NB4 (cell line): ENCODE measurements at regions not wholly inside any gene's neighbourhood (a gene's known extent, or its start where the extent isn't known, plus 50 kb on each side); places are given as distances from the start of the nearest gene placed in this dataset.
A peak's percentile ranks its signal among the peaks of the same experiment; 100 is the strongest.

Source experiments
- DNase-seq: peaks from one replicate; pipeline ENCODE4 v3.0.0; 2010; ENCODE audit warnings: low read depth
- H3K4me3 ChIP-seq: one replicate; pipeline ENCODE4 v1.5.1; 2011; ENCODE audit warnings: mild to moderate bottlenecking, low read depth, low read length, moderate library complexity
- MYC ChIP-seq: IDR thresholded peaks from 2 replicates; pipeline ENCODE4 v1.6.1; 2011; ENCODE audit warnings: low read depth, low read length
- POLR2A ChIP-seq: IDR thresholded peaks from 2 replicates; pipeline ENCODE4 v1.6.1; 2011; ENCODE audit warnings: mild to moderate bottlenecking; ENCODE audit not compliant: insufficient read length; ENCODE audit errors: extremely low read depth
- TF ChIP-seq, protein P1 (sequence below): IDR thresholded peaks from one replicate; pipeline ENCODE4 v1.5.1; 2012; ENCODE audit warnings: low read depth, low read length
- TF ChIP-seq, protein P2 (sequence below): IDR thresholded peaks from 2 replicates; pipeline ENCODE4 v1.6.1; 2011; ENCODE audit warnings: low read depth, low read length

DNA sequence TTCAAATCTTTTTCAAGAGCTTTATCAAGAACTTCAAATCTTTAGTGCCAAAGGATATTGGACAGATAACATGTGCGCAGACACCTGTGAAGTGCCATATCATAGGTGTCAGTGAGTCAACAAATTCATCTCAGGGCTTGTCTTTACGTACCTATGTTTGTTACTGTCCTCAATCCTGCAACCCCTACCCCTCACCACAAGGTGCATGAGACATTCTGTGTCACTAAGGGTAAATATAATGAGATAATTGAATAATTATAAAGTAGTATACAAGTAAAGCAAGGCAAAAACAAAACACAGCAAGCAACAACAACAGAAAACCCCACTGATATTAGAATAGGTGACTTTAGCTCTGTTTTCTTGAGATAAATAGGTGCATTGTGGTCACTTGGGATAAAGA lies 1495.8 kb upstream of the TMEFF2 start:
- no peak for DNase-seq
- TF ChIP-seq MYC (no peak), POLR2A (no peak)
- TF ChIP-seq, protein P1, sequence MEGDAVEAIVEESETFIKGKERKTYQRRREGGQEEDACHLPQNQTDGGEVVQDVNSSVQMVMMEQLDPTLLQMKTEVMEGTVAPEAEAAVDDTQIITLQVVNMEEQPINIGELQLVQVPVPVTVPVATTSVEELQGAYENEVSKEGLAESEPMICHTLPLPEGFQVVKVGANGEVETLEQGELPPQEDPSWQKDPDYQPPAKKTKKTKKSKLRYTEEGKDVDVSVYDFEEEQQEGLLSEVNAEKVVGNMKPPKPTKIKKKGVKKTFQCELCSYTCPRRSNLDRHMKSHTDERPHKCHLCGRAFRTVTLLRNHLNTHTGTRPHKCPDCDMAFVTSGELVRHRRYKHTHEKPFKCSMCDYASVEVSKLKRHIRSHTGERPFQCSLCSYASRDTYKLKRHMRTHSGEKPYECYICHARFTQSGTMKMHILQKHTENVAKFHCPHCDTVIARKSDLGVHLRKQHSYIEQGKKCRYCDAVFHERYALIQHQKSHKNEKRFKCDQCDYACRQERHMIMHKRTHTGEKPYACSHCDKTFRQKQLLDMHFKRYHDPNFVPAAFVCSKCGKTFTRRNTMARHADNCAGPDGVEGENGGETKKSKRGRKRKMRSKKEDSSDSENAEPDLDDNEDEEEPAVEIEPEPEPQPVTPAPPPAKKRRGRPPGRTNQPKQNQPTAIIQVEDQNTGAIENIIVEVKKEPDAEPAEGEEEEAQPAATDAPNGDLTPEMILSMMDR = no peak
- TF ChIP-seq, protein P2, sequence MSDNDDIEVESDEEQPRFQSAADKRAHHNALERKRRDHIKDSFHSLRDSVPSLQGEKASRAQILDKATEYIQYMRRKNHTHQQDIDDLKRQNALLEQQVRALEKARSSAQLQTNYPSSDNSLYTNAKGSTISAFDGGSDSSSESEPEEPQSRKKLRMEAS = no peak
- no peak overlapping the region for H3K4me3 ChIP-seq

DNA sequence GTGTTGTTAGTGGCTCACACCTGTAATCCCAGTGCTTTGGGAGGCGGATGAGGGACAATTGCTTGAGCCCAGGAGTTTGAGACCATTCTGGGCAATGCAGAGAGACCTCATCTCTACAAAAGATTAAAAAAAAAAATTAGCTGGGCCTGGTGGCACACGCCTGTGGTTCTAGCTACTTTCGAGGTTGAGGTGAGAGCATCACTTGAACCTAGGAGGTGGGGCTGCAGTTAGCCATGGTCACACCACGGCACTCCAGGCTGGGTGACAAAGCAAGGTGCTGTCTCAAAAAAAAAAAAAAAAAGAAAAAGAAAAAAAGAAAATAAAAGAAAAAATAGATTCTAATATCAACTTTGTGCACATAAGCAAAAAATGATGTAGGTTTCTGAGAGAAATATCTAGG lies 1492.5 kb upstream of the TMEFF2 start:
- no peak overlapping the region for H3K4me3 ChIP-seq
- TF ChIP-seq, protein P1 = no peak
- TF ChIP-seq MYC = no peak
- no peak for TF ChIP-seq POLR2A
- TF ChIP-seq, protein P2 = no peak
- DNase-seq = no peak

DNA sequence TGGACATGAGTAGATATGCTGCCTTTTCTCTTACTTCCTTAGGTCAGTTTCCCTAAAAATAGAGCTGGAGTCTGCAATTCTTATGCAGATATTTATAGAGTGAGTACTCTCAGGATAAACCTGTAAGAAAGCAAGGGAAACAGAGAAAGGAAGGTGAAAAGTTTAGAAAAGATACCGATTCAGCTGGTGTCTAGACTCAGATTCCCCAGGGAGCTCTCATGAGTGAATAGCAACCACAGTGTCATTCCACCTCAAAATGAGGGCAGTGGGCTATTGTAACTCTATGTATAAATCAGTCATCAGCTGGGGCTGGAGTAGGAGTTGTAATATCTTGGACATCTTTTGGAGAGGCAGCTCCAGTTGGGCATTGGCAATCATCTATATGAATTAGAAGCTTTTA lies 1485.1 kb upstream of the TMEFF2 start:
- peak; percentile 5 for DNase-seq
- no peak overlapping the region for H3K4me3 ChIP-seq
- no peak for TF ChIP-seq POLR2A
- TF ChIP-seq MYC = no peak
- TF ChIP-seq, protein P2 = no peak
- TF ChIP-seq, protein P1 = no peak

DNA sequence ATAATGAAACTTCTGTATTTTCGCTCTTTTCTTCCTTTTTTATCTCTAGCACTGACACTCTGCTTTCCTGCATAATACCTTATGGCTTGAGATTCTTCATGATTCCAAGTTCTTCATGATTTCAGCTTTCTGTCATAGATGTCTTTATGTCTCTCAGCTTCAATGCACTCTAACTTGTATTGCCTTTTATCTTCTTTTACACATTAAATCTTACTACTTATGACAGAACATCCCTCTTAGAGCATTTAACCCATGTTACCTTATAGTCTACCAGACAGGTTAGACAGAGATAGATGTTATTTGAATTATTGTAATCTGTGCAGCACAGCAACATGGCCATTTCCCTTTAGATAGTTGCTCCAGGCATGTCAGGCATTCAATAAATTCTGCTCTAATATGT lies 1475.7 kb upstream of the TMEFF2 start:
- H3K4me3 ChIP-seq = no peak overlapping the region
- no peak for DNase-seq
- TF ChIP-seq, protein P1 = no peak
- no peak for TF ChIP-seq POLR2A
- TF ChIP-seq, protein P2 = no peak
- no peak for TF ChIP-seq MYC

DNA sequence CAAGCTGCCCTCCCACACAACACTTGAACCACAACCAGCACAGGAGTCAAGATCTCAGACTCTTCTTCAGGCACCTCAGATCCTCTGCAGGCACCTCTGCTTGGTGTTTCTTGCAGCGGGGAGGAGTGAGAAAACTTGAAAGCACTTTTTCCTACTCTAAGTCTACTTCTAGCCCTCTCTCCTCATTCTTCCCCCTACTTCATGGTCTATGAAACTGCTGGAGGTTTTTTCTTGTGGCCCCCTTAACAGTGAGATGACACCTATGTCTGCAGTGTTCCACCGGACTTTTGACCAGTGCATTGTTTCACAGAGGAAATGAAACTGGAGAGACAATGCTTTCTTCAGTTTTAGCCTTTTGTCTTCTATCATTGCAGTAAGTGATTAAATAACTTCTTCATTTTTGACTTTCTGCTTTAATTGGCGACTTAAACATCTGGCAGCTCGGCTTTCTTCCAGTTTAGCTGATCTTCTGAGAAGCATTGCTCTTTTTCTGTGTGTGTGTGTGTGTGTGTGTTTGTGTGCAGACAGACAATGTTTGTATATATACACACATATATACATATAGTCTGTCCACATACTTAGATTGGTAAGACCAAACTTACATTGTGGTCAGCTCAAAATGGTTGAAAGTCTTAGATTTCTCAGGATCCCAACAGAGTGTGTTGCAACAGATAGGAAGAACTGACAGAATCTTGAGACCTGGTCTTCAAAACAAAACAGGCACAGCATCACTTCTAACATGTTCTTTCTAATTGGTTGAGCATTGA lies 1474.0 kb upstream of the TMEFF2 start:
- TF ChIP-seq, protein P1 = no peak
- no peak for TF ChIP-seq POLR2A
- TF ChIP-seq MYC = no peak
- TF ChIP-seq, protein P2 = no peak
- H3K4me3 ChIP-seq = no peak overlapping the region
- no peak for DNase-seq
